Ascending aorta (tissue), 2 donors: ENCODE measurements at regions not wholly inside any gene's neighbourhood (a gene's known extent, or its start where the extent isn't known, plus 50 kb on each side); places are given as distances from the start of the nearest gene placed in this dataset.

Experiments
- DNase-seq, 2 donors: peaks; one replicate each; pipeline ENCODE4 v3.0.0-alpha.2; 2019; ENCODE audit warnings: low spot score in 2 of 2
- H3K27ac ChIP-seq, 2 donors: fragments of 200-600 bp; sonication (generic); one replicate each; pipeline ENCODE4 v1.5.1; 2016 to 2017; ENCODE audit warnings: mild to moderate bottlenecking in 1 of 2
- H3K27me3 ChIP-seq: fragments of 200-600 bp; sonication (generic); one replicate; pipeline ENCODE4 v1.5.1; 2017
- H3K36me3 ChIP-seq, 2 donors: fragments of 200-600 bp; sonication (generic); one replicate each; pipeline ENCODE4 v1.5.1; 2016
- H3K4me1 ChIP-seq, 2 donors: fragments of 200-600 bp; sonication (generic); one replicate each; pipeline ENCODE4 v1.5.1; 2016 to 2017; ENCODE audit warnings: mild to moderate bottlenecking in 1 of 2
- H3K4me3 ChIP-seq, 2 donors: fragments of 200-600 bp; sonication (generic); one replicate each; pipeline ENCODE4 v1.5.1; 2016 to 2017; ENCODE audit warnings: mild to moderate bottlenecking in 1 of 2
- H3K9me3 ChIP-seq, 2 donors: fragments of 200-600 bp; sonication (generic); one replicate each; pipeline ENCODE4 v1.5.1; 2016
- CTCF ChIP-seq, 3 experiments: fragments of 200-600 bp in 2 of 3; fragments of 450-650 bp in 1 of 3; sonication (generic) in 2 of 3; IDR thresholded peaks; one replicate each; pipeline ENCODE4 v1.5.1; 2016 to 2019; ENCODE audit warnings: antibody characterized with exemption in 3 of 3, mild to moderate bottlenecking in 1 of 3, moderate library complexity in 1 of 3
- intact Hi-C: fragments of 100-400 bp; cut with DNase I; formaldehyde crosslinking; loops from one replicate; pipeline ENCODE4 v1.15.1; 2023

- no peak for DNase-seq
- TF ChIP-seq CTCF (IDR thresholded peaks at IDR 0.05), result no peak
- Histone ChIP-seq H3K36me3 (no peaks in the 10 kb centered on the region), H3K27me3 (no peaks in the 10 kb centered on the region), H3K4me1 (no peaks in the 10 kb centered on the region), H3K27ac (no peak overlapping the region), H3K4me3 (no peak overlapping the region), H3K9me3 (no peaks in the 10 kb centered on the region)
- intact Hi-C loops, result no loop called here
Measured at GRCh38 chr4:169854090-169854489, 96.3 kb upstream of the HPF1 start.

- H3K27ac ChIP-seq, result no peak overlapping the region
- H3K4me3 ChIP-seq, result no peak overlapping the region
- no peaks in the 10 kb centered on the region for H3K9me3 ChIP-seq
- TF ChIP-seq CTCF (IDR thresholded peaks at IDR 0.05), result no peak
- H3K36me3 ChIP-seq, result no peaks in the 10 kb centered on the region
- intact Hi-C loops, result no loop called here
- no peak for DNase-seq
- H3K4me1 ChIP-seq, result no peaks in the 10 kb centered on the region
- H3K27me3 ChIP-seq, result no peaks in the 10 kb centered on the region
Measured at GRCh38 chr4:169852481-169852880, 94.7 kb upstream of the HPF1 start.

- no peak for DNase-seq
- H3K27ac ChIP-seq, result no peak overlapping the region
- no peak overlapping the region for H3K4me3 ChIP-seq
- no peaks in the 10 kb centered on the region for H3K36me3 ChIP-seq
- no peaks in the 10 kb centered on the region for H3K27me3 ChIP-seq
- no peak for TF ChIP-seq CTCF (IDR thresholded peaks at IDR 0.05)
- no peaks in the 10 kb centered on the region for H3K9me3 ChIP-seq
- intact Hi-C loops, result no loop called here
- H3K4me1 ChIP-seq, result no peaks in the 10 kb centered on the region
Measured at GRCh38 chr4:169851750-169852149, 94.0 kb upstream of the HPF1 start.

- no peaks in the 10 kb centered on the region for H3K27me3 ChIP-seq
- H3K4me1 ChIP-seq, result no peaks in the 10 kb centered on the region
- H3K27ac ChIP-seq, result no peak overlapping the region
- no peak for DNase-seq
- no peak overlapping the region for H3K4me3 ChIP-seq
- H3K9me3 ChIP-seq, result no peaks in the 10 kb centered on the region
- no peak for TF ChIP-seq CTCF (IDR thresholded peaks at IDR 0.05)
- H3K36me3 ChIP-seq, result no peaks in the 10 kb centered on the region
- intact Hi-C loops, result no loop called here
Measured at GRCh38 chr4:169849456-169849855, 91.7 kb upstream of the HPF1 start.

GRCh38 chr4:169848018-169848417 lies 90.3 kb upstream of the HPF1 start:
- TF ChIP-seq CTCF (IDR thresholded peaks at IDR 0.05), result no peak
- no peaks in the 10 kb centered on the region for H3K9me3 ChIP-seq
- H3K36me3 ChIP-seq, result no peaks in the 10 kb centered on the region
- intact Hi-C loops, result no loop called here
- DNase-seq, result no peak
- no peak overlapping the region for H3K27ac ChIP-seq
- no peak overlapping the region for H3K4me3 ChIP-seq
- H3K27me3 ChIP-seq, result no peaks in the 10 kb centered on the region
- no peaks in the 10 kb centered on the region for H3K4me1 ChIP-seq

- Histone ChIP-seq H3K27ac (no peak overlapping the region), H3K4me3 (no peak overlapping the region), H3K4me1 (no peaks in the 10 kb centered on the region), H3K9me3 (no peaks in the 10 kb centered on the region), H3K27me3 (no peaks in the 10 kb centered on the region), H3K36me3 (no peaks in the 10 kb centered on the region)
- no peak for TF ChIP-seq CTCF (IDR thresholded peaks at IDR 0.05)
- no peak for DNase-seq
- intact Hi-C loops, result no loop called here
Measured at GRCh38 chr4:169847171-169847570, 89.4 kb upstream of the HPF1 start.
